GM23248 (cell line): ENCODE measurements at regions not wholly inside any gene's neighbourhood (a gene's known extent, or its start where the extent isn't known, plus 50 kb on each side); places are given as distances from the start of the nearest gene placed in this dataset.

ENCODE experiments used
- EZH2 ChIP-seq: fragments of 200-600 bp; sonication (generic); IDR thresholded peaks from 2 replicates; pipeline ENCODE4 v1.6.1; 2018; ENCODE audit warnings: antibody characterized with exemption, mild to moderate bottlenecking; ENCODE audit not compliant: insufficient read depth, poor library complexity, severe bottlenecking
- EZH2phosphoT487 ChIP-seq: fragments of 200-600 bp; sonication (generic); IDR thresholded peaks from 2 replicates; pipeline ENCODE4 v1.6.1; 2018; ENCODE audit warnings: antibody characterized with exemption, moderate library complexity, mild to moderate bottlenecking, low read depth; ENCODE audit not compliant: insufficient read depth

GRCh38 chr7:52249741-52250140, 785.7 kb upstream of the POM121L12 start:
- TF ChIP-seq EZH2phosphoT487 (no peak), EZH2 (no peak)
